Myocyte (in vitro differentiated cells): ENCODE measurements at regions not wholly inside any gene's neighbourhood (a gene's known extent, or its start where the extent isn't known, plus 50 kb on each side); places are given as distances from the start of the nearest gene placed in this dataset.
"Not testable (repeated sequence)": the region's sequence is repeated elsewhere in the genome, so short reads cannot be mapped to it uniquely, and the experiment has no call there.

Experiments used
- DNase-seq: peaks from one replicate; pipeline ENCODE4 v3.0.0-alpha.2; 2012; ENCODE audit warnings: low read depth

- not testable (repeated sequence) for DNase-seq
Observed at GRCh38 chr5:17034992-17035391, 98.9 kb upstream of the MYO10 start.

GRCh38 chr5:17037751-17038150, 101.7 kb upstream of the MYO10 start:
- peak; percentile 24 for DNase-seq

- DNase-seq = no peak
Observed at GRCh38 chr5:17039170-17039569, 103.1 kb upstream of the MYO10 start.

DNA sequence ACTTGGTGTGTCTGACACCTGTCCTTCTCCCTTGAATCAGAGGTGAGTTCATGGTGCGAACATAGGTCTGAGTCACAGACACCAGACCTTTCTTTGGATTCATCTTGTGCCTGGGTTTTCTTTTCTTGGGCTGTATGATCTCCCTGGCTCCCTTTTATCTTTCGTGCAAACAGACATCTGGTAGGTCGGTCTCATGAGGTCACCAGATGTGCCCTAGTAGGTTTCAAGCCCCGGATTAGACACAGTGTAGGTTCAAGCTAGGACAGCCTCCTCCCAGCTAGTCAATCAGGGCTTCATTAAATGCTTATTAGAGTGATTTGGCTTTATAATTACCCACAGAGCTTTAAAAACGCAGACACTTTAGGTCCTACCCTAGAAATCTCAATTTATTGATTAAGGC, 106.0 kb upstream of the MYO10 start:
- no peak for DNase-seq

DNA sequence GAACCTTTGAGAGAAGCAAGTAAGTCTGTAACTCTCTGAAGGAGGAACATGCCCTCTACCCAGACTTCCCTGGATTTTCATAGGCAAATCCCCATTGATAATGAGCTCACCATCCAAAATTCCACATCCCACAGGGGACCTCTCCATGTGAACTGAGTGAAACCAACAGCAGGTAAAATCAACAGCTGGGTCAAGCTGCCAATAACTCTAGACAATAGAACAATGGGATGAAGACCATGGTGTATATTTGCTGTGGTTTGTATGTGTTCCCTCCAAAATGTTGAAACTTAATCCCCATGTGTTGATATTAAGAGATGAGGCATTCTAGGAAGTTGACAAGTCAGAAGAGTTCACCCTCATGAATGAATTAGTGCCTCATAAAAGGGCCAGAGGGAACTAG, 110.2 kb upstream of the MYO10 start:
- peak; percentile 22 for DNase-seq

GRCh38 chr5:17050236-17050635, 114.1 kb upstream of the MYO10 start:
- no peak for DNase-seq

DNA sequence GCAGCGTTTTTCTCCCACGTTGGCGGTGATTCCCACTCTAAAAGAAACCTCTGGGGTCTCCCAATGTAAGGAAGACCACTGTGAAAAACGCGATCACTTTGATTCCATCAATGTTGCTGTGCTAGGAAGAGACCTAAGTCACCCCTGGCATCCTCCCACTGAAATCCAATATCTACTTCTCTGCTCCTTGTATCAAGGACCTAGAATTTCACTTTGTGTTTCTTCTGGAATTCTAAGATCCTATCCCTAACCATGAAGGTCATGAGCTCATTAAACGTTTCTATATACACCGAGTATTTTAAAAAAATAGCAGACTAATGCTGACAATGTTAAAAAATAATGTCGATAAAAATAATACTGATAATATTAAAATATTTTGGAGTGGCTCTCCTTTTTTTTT, 118.8 kb upstream of the MYO10 start:
- DNase-seq = no peak

DNA sequence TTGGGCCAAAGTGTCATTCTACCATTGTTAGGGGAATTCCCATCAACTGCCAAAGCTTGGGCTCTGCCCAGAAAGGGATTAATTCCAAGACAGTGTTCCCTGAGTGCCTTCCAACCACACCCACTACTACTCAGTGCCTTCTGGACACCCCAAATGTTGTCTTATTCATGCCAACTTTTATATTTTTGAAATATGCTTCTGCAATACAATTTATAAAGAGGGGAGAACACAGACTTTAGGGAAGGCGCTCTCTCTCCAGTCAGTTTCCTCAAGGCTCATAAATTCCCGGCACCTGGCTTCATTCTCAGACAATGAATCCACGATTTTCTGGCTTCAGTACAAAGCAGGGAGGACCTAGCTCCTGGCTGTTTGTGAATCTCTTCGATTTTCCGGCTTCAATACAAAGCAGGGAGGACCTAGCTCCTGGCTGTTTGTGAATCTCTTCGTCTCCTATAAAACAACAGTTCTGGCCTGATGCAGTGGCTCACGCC, 120.1 kb upstream of the MYO10 start:
- DNase-seq = peak; percentile 55

GRCh38 chr5:17058438-17058837, 122.3 kb upstream of the MYO10 start:
- DNase-seq = no peak

GRCh38 chr5:17061973-17062470, 125.9 kb upstream of the MYO10 start:
- no peak for DNase-seq

DNA sequence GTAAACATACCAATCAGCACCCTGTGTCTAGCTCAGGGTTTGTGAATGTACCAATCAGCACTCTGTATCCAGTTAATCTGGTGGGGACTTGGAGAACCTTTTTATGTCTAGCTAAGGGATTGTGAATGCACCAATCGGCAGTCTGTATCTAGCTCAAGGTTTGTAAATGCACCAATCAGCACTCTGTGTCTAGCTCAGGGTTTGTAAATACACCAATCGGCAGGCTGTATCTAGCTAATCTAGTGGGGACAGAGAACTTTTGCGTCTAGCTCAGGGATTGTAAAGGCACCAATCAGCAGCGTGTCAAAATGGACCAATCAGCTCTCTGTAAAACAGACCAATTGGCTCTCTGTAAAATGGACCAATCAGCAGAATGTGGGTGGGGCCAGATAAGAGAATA, 126.7 kb upstream of the MYO10 start:
- not testable (repeated sequence) for DNase-seq

- DNase-seq = no peak
Observed at GRCh38 chr5:17064241-17064640, 128.2 kb upstream of the MYO10 start.

DNA sequence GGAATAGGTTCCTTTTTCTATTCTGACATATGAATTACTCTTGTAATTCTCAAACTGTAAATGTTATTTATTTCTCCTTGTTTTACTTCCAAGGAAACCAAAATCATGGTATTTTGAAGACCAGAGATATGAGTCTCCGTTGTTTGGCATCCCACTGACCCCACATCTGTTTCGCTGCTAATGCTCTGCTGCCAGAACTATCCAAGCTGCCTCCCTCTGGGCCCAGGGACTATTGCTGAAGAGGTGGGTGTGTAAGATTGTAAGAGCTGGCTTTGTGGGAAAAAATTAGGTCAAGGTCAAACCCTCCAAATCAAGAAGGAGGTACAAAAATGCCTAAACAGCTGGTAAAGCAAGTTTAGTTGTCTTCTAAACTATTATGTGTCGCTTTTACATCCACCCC, 129.4 kb upstream of the MYO10 start:
- DNase-seq = no peak

- DNase-seq = not testable (repeated sequence)
Observed at GRCh38 chr5:17066026-17066425, 129.9 kb upstream of the MYO10 start.

DNA sequence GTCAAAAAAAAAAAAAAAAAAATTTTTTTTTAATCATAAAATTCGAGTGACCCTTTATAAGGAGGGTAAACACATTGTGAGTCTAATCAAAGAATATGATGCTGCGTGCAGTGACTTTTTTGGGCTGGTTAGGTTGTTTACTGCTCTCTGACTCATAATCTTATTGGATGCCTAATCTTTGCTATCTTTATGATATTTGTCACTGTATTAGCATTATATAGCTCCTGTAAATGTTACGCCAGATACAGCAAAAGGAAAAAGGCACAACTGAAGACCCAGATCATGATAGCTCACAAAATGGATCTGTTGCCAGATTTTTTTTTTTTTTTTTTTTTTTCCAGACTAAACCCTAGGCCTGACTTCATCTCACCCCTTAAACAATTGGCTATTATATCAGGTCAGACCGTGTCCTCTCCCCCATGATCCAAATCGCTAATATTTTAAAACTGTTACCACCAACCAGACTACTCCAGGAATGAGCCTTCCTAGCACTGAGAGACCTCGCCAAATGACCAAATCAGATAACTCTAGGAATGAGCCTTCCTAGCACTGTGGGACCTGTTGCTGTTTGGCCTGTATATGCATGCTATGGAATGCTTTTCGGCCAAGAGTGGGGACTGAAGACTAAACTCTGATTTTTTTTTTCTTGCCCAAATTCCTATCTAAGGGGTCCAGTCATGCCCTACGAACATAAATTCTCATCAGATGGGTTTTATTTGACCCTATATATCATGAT, 131.7 kb upstream of the MYO10 start:
- DNase-seq = no peak

DNA sequence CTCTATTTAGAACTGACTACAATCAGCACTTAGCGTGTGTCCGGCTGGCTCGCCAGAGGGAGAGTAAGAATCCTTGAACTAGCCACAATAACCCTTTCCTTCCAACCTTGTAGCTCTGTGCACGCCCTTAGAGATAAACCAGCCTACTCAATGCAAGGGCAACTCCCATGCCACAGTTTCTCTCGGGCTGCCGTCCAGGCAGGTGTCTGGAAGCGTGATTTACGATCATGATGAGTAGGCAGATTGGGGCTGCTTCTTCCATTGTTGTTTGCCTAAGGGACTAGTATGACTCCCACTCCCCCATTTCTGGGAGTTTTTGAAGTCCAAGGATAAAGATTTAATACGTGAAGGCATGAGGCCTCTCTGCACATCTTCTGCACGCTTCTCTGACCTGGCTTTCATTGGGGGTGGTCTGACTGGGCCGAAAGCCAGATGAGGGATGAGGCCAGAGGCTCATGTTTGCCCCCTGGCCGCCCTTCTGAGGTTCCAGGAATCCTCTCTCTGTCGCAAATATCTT, 134.0 kb upstream of the MYO10 start:
- no peak for DNase-seq

DNA sequence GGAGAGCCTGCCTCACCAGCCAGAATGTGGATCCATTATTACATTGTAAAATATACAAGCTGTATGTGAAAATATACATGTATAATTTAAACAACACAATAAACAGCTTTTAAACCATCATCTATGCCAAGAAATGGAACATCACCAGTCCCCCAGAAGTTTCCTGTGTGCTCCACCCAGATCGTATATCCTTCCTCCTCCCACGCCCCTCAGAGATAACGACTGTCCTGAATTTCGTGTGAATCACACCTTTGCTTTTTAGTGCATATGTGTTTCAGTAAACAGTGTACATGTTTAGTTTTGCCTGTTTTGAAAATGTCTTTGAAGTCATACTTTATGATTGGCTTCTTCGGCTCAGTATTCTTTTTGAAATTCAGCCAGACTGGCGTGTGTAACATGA, 134.6 kb upstream of the MYO10 start:
- no peak for DNase-seq

DNA sequence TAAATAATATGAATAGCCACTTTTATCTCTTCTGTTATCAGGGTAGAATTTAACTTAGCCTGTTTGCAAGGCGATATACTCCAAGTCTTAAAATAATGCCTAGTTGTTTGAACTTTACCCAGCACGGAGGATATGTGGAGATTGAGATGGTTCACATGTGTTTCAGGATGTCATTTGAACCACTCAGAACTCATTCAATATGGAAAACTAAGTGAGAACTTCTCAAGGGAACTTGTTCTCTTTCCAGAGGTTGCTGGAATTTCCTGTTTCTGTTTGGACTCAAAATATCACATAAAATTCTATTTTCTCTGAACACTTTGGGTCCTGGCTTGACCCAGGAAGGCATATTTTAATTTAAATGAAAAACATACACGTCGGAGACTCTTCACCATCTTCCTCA, 139.1 kb upstream of the MYO10 start:
- no peak for DNase-seq

DNA sequence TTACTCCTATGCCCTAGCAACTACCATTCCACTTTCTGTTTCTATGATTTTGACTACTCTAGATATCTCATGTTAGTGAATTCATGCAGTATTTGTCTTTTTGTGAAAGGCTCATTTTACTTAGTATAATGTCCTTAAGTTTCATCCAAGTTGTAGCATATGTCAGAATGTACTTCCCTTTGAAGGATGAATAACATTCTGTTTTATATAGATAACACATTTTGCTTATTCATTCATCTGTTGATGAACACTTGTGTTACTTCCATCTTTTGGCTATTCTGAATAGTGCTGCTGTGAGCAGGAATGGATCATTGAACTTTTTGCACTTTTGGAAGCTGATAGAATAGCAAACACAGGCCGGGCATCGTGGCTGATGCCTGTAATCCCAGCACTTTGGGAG, 140.2 kb upstream of the MYO10 start:
- DNase-seq = no peak

DNA sequence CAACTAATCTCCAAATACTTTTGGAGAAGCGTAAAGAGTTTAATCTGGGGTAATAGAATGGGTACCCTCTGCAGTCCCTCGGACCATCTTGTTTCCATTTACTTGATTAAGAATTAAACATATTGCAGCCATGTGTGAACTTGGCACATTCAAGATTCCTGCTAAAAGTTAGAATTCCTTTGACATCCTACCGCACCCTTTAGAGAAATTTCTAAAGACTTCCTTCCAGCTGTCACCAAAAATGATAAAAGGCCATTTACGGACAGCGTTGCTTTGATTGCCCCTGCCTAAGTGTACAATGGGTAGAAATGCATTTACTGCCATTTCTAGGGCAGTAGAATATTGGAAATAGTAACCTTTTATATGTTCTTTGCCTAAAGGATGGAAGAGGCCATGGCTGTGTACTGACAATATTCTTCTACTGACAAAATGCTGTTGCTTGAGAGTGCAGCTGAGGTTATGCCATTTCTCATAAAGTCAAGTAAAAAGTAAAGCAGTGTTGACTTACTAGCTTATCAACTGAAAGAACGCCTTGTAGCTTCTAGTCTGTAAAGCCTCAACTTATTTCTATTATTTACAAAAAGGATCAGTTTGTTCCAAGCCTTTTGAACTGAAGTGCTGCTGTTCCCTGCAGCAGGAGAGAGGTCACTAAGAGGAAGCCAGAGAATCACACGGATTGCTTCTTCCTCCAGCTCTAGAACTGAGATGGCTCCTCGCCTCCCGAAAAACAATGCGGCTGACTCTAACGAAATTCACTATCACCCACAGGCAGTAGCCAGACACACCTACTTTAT, 139.8 kb upstream of the BASP1 start:
- no peak for DNase-seq

GRCh38 chr5:17079562-17079961, 137.9 kb upstream of the BASP1 start:
- DNase-seq = no peak

- no peak for DNase-seq
Observed at GRCh38 chr5:17080361-17080760, 137.1 kb upstream of the BASP1 start.
